ENCODE measurements at regions not wholly inside any gene's neighbourhood (a gene's known extent, or its start where the extent isn't known, plus 50 kb on each side); places are given as distances from the start of the nearest gene placed in this dataset.

DNA sequence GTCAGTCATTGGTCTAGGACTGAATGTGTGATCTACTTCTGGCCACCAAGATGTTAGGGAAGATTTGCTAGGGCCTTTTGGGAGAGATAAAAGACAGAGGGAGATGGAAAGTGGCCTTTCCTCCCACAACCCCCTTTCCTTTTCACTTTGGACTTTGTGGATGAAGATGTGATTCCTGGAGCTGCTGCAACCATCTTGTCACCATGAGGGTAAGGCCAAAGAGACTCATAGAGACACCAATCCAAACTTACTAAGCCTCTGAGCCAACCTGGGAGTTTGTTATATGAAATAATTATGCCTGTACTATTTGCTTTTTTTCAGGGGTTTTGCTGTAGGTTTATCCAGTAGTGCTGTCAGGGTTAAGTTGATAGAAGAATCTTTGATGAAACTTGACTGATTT is 111.8 kb upstream of the SMIM23 start:
- Histone ChIP-seq H3K4me3 (ENCODE audit: low read depth, low read length, poor library complexity, severe bottlenecking) (no peak overlapping the region), H3K4me1 (ENCODE audit: insufficient read depth, low read length, poor library complexity, severe bottlenecking) (no peaks in the 10 kb centered on the region), H3K4me2 (ENCODE audit: low read length) (no peak overlapping the region), H2AFZ (ENCODE audit: low read length) (no peak overlapping the region), H3K27ac (ENCODE audit: low read depth, low read length, poor library complexity, severe bottlenecking) (no peak overlapping the region), H3K36me3 (ENCODE audit: insufficient read depth, low read length) (no peaks in the 10 kb centered on the region), H3K79me2 (ENCODE audit: insufficient read depth, low read depth, low read length) (no peaks in the 10 kb centered on the region), H4K20me1 (ENCODE audit: insufficient read depth, low read length) (no peaks in the 10 kb centered on the region), H3K9me3 (ENCODE audit: low read length) (no peaks in the 10 kb centered on the region), H3K9me2 (ENCODE audit: insufficient read depth, low read length) (no peaks in the 10 kb centered on the region)
- CTCF ChIA-PET (ENCODE audit: unreplicated experiment) = no interaction called here
- POLR2A ChIA-PET = interaction anchor here (0.5 kb wide), 1 partner anchor 545 kb away, joined by 3 read pairs; no protein-coding TSS in a partner anchor
- intact Hi-C loops (cut with micrococcal nuclease; ENCODE audit: unreplicated experiment) = no loop called here
- no peak for TF ChIP-seq EZH2phosphoT487 (IDR thresholded peaks at IDR 0.05; ENCODE audit: borderline replicate concordance, low read depth, low read length)
- TF ChIP-seq, protein P1, sequence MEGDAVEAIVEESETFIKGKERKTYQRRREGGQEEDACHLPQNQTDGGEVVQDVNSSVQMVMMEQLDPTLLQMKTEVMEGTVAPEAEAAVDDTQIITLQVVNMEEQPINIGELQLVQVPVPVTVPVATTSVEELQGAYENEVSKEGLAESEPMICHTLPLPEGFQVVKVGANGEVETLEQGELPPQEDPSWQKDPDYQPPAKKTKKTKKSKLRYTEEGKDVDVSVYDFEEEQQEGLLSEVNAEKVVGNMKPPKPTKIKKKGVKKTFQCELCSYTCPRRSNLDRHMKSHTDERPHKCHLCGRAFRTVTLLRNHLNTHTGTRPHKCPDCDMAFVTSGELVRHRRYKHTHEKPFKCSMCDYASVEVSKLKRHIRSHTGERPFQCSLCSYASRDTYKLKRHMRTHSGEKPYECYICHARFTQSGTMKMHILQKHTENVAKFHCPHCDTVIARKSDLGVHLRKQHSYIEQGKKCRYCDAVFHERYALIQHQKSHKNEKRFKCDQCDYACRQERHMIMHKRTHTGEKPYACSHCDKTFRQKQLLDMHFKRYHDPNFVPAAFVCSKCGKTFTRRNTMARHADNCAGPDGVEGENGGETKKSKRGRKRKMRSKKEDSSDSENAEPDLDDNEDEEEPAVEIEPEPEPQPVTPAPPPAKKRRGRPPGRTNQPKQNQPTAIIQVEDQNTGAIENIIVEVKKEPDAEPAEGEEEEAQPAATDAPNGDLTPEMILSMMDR (conservative IDR thresholded peaks at IDR 0.05; ENCODE audit: low read length) = no peak
- no TSS peak for BruUV-seq (replicated peaks)
- no peak for DNase-seq (ENCODE audit: low spot score)

DNA sequence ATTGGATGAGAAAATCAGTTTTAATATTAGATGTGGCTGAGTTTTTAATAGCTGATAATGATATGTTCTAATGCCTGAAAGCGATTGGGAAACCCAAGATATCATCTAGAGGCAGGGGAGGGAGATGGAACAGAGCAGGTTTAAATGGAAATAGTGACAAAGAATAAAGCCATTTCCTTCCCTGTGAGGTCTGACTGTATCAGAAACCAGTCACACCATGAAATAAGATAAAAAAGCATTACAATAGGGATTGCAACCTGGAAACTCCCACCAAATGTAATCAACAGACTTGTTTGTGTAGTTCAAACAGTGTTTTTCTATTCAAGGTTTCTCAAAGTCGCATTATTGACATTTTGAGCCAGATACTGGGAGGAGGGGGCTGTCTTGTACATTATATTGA is 110.1 kb upstream of the SMIM23 start:
- Histone ChIP-seq H3K9me2 (ENCODE audit: insufficient read depth, low read length) (no peaks in the 10 kb centered on the region), H4K20me1 (ENCODE audit: insufficient read depth, low read length) (no peaks in the 10 kb centered on the region), H2AFZ (ENCODE audit: low read length) (no peak overlapping the region), H3K36me3 (ENCODE audit: insufficient read depth, low read length) (no peaks in the 10 kb centered on the region), H3K4me2 (ENCODE audit: low read length) (no peak overlapping the region), H3K27ac (ENCODE audit: low read depth, low read length, poor library complexity, severe bottlenecking) (no peak overlapping the region), H3K79me2 (ENCODE audit: insufficient read depth, low read depth, low read length) (no peaks in the 10 kb centered on the region), H3K4me3 (ENCODE audit: low read depth, low read length, poor library complexity, severe bottlenecking) (no peak overlapping the region), H3K4me1 (ENCODE audit: insufficient read depth, low read length, poor library complexity, severe bottlenecking) (no peaks in the 10 kb centered on the region), H3K9me3 (ENCODE audit: low read length) (no peaks in the 10 kb centered on the region)
- CTCF ChIA-PET (ENCODE audit: unreplicated experiment) = no interaction called here
- no peak for DNase-seq (ENCODE audit: low spot score)
- no TSS peak for BruUV-seq (replicated peaks)
- TF ChIP-seq, protein P1 (conservative IDR thresholded peaks at IDR 0.05; ENCODE audit: low read length) = no peak
- no peak for TF ChIP-seq EZH2phosphoT487 (IDR thresholded peaks at IDR 0.05; ENCODE audit: borderline replicate concordance, low read depth, low read length)
- intact Hi-C loops (cut with micrococcal nuclease; ENCODE audit: unreplicated experiment) = no loop called here
- POLR2A ChIA-PET = no interaction called here

DNA sequence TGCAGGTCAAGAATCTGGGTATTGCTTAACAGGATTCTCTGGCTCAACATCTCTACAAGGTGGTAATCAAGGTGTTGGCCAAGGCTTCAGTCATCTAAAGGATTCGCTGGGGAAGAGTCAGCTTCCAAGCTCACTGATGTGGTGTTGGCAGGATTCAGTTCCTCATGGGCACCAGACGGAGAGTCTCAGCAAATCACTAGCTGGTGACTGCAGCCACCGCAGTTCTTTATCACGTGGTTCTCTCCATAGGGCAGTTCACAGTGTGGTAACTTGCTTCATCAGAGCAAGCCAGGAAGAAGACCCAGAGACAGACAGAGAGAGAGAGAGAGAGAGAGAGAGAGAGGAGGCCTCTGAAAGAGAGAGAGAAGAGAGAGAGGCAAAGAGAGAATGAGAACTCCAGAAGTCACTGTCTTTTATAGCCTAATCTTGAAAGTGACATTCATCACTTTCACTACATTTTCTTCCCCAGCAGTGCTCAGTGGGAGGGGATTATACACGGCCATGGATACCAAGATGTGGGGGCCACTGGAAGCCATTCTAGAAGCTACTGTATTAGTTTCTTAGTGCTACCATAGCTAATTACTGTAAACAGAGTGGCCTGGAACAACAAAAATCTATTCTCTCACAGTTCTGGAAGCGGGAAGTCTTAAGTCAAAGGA is 109.2 kb upstream of the SMIM23 start:
- Histone ChIP-seq H3K79me2 (ENCODE audit: insufficient read depth, low read depth, low read length) (no peaks in the 10 kb centered on the region), H3K4me3 (ENCODE audit: low read depth, low read length, poor library complexity, severe bottlenecking) (no peak overlapping the region), H3K9me2 (ENCODE audit: insufficient read depth, low read length) (no peaks in the 10 kb centered on the region), H2AFZ (ENCODE audit: low read length) (no peak overlapping the region), H3K36me3 (ENCODE audit: insufficient read depth, low read length) (no peaks in the 10 kb centered on the region), H3K4me2 (ENCODE audit: low read length) (no peak overlapping the region), H3K9me3 (ENCODE audit: low read length) (no peaks in the 10 kb centered on the region), H3K4me1 (ENCODE audit: insufficient read depth, low read length, poor library complexity, severe bottlenecking) (no peaks in the 10 kb centered on the region), H4K20me1 (ENCODE audit: insufficient read depth, low read length) (no peaks in the 10 kb centered on the region), H3K27ac (ENCODE audit: low read depth, low read length, poor library complexity, severe bottlenecking) (no peak overlapping the region)
- ChIA-PET CTCF (ENCODE audit: unreplicated experiment) (no interaction called here), POLR2A (no interaction called here)
- DNase-seq (ENCODE audit: low spot score) = no peak
- intact Hi-C loops (cut with micrococcal nuclease; ENCODE audit: unreplicated experiment) = no loop called here
- BruUV-seq (replicated peaks) = no TSS peak
- TF ChIP-seq EZH2phosphoT487 (IDR thresholded peaks at IDR 0.05; ENCODE audit: borderline replicate concordance, low read depth, low read length) = no peak
- TF ChIP-seq, protein P1 (conservative IDR thresholded peaks at IDR 0.05; ENCODE audit: low read length) = no peak

Data from OCI-LY7 (cell line).